ENCODE measurements at regions not wholly inside any gene's neighbourhood (a gene's known extent, or its start where the extent isn't known, plus 50 kb on each side); places are given as distances from the start of the nearest gene placed in this dataset.
"Not testable (repeated sequence)": the region's sequence is repeated elsewhere in the genome, so short reads cannot be mapped to it uniquely, and the experiment has no call there.

- no peak for TF ChIP-seq CTCF (conservative IDR thresholded peaks at IDR 0.05; ENCODE audit: low read length)
- H3K4me3 ChIP-seq (ENCODE audit: low read length) = no peak overlapping the region
- DNase-seq (ENCODE audit: low read depth) = no peak
These were observed 443.8 kb downstream of the LRRC70 start for GRCh38 chr5:63022403-63022802.

GRCh38 chr5:63011158-63011557 is 432.5 kb downstream of the LRRC70 start:
- DNase-seq (ENCODE audit: low read depth) = no peak
- no peak overlapping the region for H3K4me3 ChIP-seq (ENCODE audit: low read length)
- no peak for TF ChIP-seq CTCF (conservative IDR thresholded peaks at IDR 0.05; ENCODE audit: low read length)

- H3K4me3 ChIP-seq (ENCODE audit: low read length) = no peak overlapping the region
- DNase-seq (ENCODE audit: low read depth) = no peak
- TF ChIP-seq CTCF (conservative IDR thresholded peaks at IDR 0.05; ENCODE audit: low read length) = no peak
These were observed 429.6 kb downstream of the LRRC70 start for GRCh38 chr5:63008195-63008594.

- not testable (repeated sequence) for H3K4me3 ChIP-seq (ENCODE audit: low read length); DNase-seq (ENCODE audit: low read depth)
These were observed 416.2 kb downstream of the LRRC70 start for GRCh38 chr5:62994842-62995241.

GRCh38 chr5:62985749-62986148 is 407.1 kb downstream of the LRRC70 start:
- TF ChIP-seq CTCF (conservative IDR thresholded peaks at IDR 0.05; ENCODE audit: low read length) = no peak
- no peak overlapping the region for H3K4me3 ChIP-seq (ENCODE audit: low read length)
- no peak for DNase-seq (ENCODE audit: low read depth)

- TF ChIP-seq CTCF (conservative IDR thresholded peaks at IDR 0.05; ENCODE audit: low read length) = no peak
- H3K4me3 ChIP-seq (ENCODE audit: low read length) = no peak overlapping the region
- DNase-seq (ENCODE audit: low read depth) = no peak
These were observed 403.7 kb downstream of the LRRC70 start for GRCh38 chr5:62982348-62982747.

- no peak for TF ChIP-seq CTCF (conservative IDR thresholded peaks at IDR 0.05; ENCODE audit: low read length)
- DNase-seq (ENCODE audit: low read depth) = no peak
These were observed 402.3 kb downstream of the LRRC70 start for GRCh38 chr5:62980884-62981283.

GRCh38 chr5:62979472-62979871 is 400.9 kb downstream of the LRRC70 start:
- no peak overlapping the region for H3K4me3 ChIP-seq (ENCODE audit: low read length)
- DNase-seq (ENCODE audit: low read depth) = no peak
- TF ChIP-seq CTCF (conservative IDR thresholded peaks at IDR 0.05; ENCODE audit: low read length) = no peak

More at GRCh38 chr5:62980884-62981283, 402.3 kb downstream of the LRRC70 start:
- no peak overlapping the region for H3K4me3 ChIP-seq (ENCODE audit: low read length)

All from AG10803 (cell line).